HG02798 (cell line): ENCODE measurements at regions not wholly inside any gene's neighbourhood (a gene's known extent, or its start where the extent isn't known, plus 50 kb on each side); places are given as distances from the start of the nearest gene placed in this dataset.
"Not testable (repeated sequence)": the region's sequence is repeated elsewhere in the genome, so short reads cannot be mapped to it uniquely, and the experiment has no call there.

ENCODE experiments used
- ATAC-seq: cut with Tn5 transposase; IDR thresholded peaks from one replicate; pipeline ENCODE4 v1.9.1; 2021; ENCODE audit warnings: mild to moderate bottlenecking; ENCODE audit not compliant: unreplicated experiment, poor library complexity

GRCh38 chr3:152891678-152892077 is 56.7 kb downstream of the P2RY1 start:
- no peak for ATAC-seq

GRCh38 chr3:152892446-152892845 is 57.5 kb downstream of the P2RY1 start:
- no peak for ATAC-seq

GRCh38 chr3:152893647-152894046 is 58.7 kb downstream of the P2RY1 start:
- no peak for ATAC-seq

- ATAC-seq: no peak
These were observed 64.4 kb downstream of the P2RY1 start for GRCh38 chr3:152899306-152899705.

GRCh38 chr3:152902141-152902669 is 67.3 kb downstream of the P2RY1 start:
- no peak for ATAC-seq

GRCh38 chr3:152905631-152906030 is 70.7 kb downstream of the P2RY1 start:
- no peak for ATAC-seq

GRCh38 chr3:152909180-152909883 is 74.4 kb downstream of the P2RY1 start:
- ATAC-seq: no peak

- ATAC-seq: no peak
These were observed 75.3 kb downstream of the P2RY1 start for GRCh38 chr3:152910211-152910610.

GRCh38 chr3:152910966-152911365 is 76.0 kb downstream of the P2RY1 start:
- ATAC-seq: no peak

- ATAC-seq: not testable (repeated sequence)
These were observed 79.8 kb downstream of the P2RY1 start for GRCh38 chr3:152914743-152915142.

GRCh38 chr3:152915695-152916094 is 80.8 kb downstream of the P2RY1 start:
- ATAC-seq: no peak

- no peak for ATAC-seq
These were observed 81.9 kb downstream of the P2RY1 start for GRCh38 chr3:152916753-152917279.

GRCh38 chr3:152921351-152921750 is 86.4 kb downstream of the P2RY1 start:
- ATAC-seq: no peak

- no peak for ATAC-seq
These were observed 87.6 kb downstream of the P2RY1 start for GRCh38 chr3:152922554-152922953.

GRCh38 chr3:152927131-152927530 is 92.2 kb downstream of the P2RY1 start:
- no peak for ATAC-seq

- ATAC-seq: no peak
These were observed 95.6 kb downstream of the P2RY1 start for GRCh38 chr3:152930516-152930915.

- no peak for ATAC-seq
These were observed 102.3 kb downstream of the P2RY1 start for GRCh38 chr3:152937234-152937633.

- ATAC-seq: no peak
These were observed 104.2 kb downstream of the P2RY1 start for GRCh38 chr3:152938974-152939636.

- ATAC-seq: no peak
These were observed 106.9 kb downstream of the P2RY1 start for GRCh38 chr3:152941859-152942258.

- ATAC-seq: no peak
These were observed 107.4 kb downstream of the P2RY1 start for GRCh38 chr3:152942366-152942765.

- ATAC-seq: no peak
These were observed 108.7 kb downstream of the P2RY1 start for GRCh38 chr3:152943645-152944044.
